Hypothalamus (tissue), 51 donors: ENCODE measurements at regions not wholly inside any gene's neighbourhood (a gene's known extent, or its start where the extent isn't known, plus 50 kb on each side); places are given as distances from the start of the nearest gene placed in this dataset.
"Not testable (repeated sequence)": the region's sequence is repeated elsewhere in the genome, so short reads cannot be mapped to it uniquely, and the experiment has no call there.

Experiments used
- DNase-seq, 51 donors: peaks; one replicate each; lab custom pipeline; 2025; lab: John Stamatoyannopoulos, UW

DNA sequence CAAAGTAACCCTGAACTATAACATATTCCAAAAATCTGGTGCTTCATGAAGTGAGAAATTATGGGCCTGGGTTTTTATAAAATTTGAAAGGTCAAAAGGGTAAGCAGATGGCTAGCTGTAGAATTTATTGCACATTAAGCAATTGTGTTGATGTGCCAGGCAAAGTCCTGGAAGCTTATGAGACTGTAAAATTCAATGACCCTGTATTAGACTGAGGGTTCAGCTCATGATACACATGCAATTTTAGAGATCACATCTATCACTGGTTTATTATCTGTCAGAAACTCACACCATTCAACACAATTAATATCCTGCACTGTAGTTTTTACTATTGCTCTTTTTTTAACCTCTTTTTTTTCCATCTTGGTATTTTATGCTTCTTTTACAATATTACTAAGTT lies 1162.6 kb upstream of the SLC39A10 start:
- DNase-seq = no peak

DNA sequence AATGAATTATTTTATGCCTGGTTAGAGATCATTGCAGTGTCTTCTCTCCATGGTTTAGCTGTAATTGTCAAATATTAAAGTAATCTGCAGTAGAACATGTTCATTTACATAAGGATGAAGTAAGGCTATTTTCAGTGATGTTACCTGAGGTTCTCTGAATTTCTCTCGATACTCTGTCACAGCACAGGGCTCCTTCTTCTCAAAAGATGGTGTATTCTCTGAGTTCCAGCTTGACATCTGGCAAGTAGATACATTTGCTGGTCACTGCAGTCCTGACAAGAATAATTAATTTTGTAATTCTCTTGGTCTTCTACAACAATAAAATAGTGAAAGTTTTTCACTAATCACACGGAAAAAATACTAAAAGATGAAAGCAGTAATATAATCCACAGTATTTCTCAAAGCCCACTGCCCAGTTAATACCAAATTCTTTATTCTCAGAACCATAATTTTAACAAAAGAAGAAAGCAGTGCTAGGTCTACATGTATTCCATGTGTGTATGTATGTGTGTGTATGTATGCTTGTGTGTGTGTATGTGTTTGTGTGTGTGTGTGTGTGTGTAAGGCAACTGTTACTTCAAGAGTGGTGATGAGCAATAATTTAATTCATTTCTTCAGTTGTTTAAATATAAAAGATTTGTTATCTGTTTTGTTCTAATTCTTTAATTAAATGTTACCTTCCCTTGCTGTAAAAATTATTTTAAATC lies 1165.5 kb upstream of the SLC39A10 start:
- no peak for DNase-seq

DNA sequence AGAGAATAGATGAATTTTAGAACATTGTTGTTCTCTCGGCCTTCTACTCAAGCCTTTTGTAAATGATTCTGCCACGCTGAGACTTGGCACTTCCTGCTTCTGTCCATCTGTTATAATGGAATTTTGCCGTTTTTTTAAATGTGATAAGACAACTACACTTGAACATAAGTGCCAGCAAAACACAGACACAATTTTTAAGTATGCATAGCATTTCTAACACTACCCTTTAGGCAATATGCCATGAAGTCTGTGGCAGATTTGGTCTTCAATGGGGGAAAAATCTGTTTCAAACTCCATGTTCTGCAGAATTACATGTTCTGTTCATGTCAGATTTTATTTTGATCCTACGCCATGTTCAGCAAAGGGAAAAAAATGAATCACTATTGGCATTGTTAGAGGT lies 1170.7 kb upstream of the SLC39A10 start:
- no peak for DNase-seq

DNA sequence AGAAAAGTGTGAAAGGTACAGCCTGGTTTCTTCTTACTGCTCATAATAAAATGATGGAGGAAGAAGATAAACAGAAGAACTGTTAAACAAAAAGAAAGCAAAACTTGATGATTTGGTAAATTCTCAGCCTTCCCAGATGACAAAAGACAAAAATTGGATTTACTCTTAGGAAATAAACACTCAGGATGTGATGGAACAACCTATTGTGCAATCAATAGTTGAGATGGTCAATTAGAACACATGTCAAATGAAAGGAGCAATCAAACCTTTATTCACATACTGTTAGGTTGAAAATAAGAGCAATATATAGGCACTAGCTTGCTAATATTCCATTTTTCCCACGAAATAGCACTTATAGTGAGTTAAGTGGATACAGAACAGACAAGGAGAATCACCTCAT lies 1174.0 kb upstream of the SLC39A10 start:
- no peak for DNase-seq

DNA sequence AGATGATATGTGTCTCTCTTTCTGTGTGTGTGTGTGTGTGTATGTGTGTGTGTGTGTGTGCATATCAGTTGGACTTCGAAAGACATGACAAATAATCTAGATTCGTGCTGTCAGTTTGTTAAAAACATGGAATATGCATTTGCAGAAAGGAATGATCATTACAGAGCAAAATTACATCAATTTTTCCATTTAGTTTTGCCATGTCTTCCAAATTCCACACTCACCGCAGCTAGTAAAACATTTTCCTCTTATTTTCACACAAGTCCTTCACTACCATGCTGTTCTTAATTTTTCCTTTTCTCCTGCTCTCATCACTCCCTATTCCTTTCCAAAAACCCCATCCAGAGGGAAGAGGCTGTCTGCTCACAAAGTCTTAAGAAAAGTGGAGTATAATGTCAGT lies 1191.4 kb upstream of the SLC39A10 start:
- DNase-seq = no peak

DNA sequence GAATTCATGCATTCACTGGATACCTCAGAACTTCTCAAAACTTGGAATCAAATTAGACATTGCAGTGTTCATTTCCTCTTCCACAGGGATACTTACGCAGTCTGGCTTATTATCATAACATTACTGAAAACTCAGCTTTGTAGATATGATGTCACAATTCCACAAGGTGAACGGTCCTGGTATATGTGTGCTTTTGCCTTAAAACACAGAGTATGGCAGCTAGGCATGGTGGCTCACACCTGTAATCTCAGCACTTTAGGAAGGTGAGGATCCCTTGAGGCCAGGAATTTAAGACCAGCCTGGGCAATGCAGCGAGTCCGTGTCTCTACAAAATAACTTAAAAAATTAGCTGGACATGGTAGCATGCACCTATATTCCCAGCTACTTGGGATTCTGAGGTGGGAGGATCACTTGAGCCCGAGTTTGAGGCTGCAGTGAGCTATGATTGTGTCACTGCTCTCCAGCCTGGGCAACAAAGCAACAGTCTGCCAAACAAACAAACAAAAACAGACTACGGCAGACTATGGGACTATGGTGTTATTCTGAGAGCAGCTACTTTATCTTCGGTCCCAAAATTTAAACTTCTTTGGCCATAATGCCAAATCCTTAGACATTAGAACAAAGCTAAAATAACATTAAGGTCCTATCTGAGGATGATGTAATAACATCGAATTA lies 1191.9 kb upstream of the SLC39A10 start:
- DNase-seq = no peak

DNA sequence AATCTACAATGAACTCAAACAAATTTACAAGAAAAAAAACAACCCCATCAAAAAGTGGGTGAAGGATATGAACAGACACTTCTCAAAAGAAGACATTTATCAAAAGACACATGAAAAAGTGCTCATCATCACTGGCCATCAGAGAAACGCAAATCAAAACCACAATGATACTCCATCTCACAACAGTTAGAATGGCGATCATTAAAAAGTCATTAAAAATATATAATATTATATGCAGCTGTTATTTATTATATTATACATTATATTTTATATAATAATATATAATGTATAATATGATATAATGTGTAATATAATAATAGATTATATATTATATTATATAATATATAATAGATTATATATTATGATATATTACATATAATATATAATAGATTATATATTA lies 1194.1 kb upstream of the SLC39A10 start:
- not testable (repeated sequence) for DNase-seq

DNA sequence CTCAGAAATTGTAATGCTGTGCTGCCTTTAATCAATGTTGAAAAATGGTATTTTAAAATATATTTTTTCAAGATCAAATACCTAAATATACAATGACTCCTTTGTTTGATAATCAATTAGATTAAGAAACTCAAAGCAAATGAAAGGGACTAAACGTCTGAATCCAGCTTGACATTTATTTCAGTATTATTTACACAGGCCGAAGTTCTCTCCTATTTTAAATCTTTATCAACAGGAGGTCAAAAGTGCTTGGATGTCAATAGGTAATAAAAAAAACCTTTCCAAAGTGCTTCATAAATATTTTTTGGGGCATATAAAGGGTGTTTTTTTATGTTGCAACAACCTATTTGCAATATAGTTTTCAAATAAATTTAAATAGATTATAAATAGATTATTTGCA lies 1201.7 kb upstream of the SLC39A10 start:
- no peak for DNase-seq

DNA sequence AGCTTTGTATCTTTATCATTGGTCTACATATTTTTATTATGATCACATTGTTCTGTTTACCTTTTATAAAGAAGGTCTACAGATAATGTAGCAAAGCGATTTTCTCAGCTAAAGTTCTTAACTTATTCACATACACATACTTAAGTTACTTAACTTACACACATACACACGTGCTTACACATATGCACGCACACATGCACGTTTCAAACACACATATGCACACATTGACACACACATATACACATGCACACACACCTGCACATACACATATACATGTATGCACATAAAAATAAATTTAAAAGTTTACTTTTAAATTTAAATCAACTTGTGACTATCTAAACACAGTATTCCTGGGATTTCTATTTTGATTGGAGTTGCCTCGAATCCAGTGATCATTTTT lies 1204.5 kb upstream of the SLC39A10 start:
- DNase-seq = no peak

DNA sequence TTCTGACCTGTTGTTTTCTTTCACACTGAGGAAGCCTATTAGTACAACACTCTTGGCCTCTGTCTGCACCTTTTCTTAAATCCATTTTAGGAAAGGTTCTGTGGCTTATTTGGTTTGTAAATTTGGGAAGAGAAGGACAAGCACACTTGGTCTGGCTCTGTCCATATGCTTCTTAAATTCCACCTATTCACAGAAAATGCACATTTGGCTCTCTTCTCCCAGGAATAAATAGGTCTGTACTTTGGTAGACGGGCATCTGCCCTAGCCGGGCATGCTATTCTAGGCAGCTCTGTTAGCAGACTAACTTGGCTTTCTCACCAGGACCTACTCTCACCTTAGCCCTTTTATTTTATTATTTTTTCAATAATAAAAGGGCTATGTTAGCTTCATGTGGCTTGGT lies 1211.8 kb upstream of the SLC39A10 start:
- no peak for DNase-seq

DNA sequence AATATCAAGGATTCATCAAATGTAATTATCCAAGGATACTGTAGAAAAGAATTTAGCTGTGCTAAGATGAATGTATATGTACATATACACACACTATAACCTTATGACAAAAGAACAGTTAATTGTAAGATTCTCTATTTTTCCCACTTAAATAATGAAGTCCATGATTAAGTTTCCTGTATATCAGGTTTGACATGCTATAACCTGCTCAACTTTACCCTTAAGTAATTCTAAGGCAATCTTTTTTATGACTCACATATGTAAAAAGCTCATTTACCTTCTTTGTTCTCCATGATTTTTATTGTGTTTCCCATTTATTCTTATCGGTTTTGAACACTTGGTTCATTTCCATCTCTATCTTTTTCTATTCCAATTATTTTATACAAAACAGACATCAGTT lies 1213.1 kb upstream of the SLC39A10 start:
- DNase-seq = no peak

DNA sequence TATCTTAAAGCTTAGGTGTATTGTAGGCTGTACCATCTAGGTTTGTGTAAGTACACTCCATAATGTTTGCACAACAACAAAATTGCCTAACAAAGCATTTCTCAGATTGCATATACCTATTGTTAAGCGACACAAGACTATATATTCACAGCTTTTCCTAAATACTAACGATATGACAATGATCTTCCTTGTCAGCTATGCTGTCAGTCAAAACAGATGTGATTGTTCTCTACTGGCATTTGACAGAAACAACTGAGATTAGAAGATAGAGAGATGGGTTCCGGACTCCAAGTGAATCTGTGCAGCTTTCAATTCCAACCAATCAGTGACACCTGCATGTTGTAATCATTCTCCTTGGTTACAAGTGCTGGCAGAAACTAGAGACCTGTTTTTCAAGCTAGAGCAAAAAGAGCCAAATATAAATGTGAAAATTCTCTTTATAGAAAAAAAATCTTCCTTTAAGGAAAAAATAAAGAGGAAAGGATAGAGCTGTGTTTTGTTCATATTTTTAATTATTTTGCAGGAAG lies 1232.3 kb upstream of the SLC39A10 start:
- no peak for DNase-seq

DNA sequence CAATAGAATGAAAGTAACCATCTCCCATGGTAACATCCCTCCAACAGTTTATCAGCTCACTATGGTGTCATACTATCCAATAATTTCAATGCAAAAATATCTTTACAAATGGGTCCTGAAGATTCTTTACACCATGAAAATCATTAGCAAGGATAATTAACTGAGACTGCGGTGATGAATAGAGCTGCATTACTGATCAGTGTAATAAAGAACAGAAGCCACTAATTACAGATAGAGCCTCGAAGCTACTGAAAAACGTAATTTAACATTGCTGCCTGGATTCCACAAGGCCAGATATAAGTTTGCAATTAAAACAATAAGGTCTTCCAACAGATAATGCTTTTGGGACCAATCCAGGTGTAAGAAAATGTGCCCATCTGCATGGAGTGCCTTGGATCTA lies 1245.8 kb upstream of the SLC39A10 start:
- no peak for DNase-seq

DNA sequence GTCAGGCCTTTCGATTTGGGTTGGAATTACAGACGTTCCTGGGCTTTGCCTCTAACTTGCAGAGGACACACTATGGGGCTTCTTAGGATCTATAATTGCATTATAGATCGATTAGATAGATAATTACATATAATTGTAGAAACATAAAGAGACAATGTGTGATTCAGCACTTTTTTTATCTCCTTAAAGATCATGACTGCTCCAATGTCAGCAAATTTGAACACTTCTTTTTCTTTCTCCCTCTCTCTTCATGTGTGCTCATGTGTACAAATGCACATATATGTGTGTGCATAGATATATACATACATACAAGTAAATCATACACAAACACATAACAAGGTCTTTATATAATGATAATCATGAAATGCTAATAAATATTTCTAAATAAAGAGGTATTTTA lies 1261.2 kb upstream of the SLC39A10 start:
- no peak for DNase-seq

DNA sequence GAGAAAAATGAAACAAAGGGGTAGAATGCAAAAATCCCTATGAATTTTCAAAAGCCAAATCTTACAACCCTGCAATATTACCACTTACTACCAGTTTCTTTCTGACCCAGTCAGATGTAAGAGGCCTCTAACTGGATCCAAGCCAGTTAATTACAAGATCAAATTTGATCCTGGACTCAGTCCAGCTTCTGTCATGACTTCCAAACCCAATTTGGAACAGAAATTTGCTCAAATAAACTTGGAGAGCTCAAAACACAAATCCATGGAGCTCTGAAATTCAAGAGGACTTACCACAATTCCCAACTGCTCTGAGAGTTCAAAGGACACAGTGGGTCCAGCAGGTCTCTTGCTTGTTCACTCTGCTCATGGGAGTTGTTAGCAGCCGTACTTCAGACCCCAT lies 1271.7 kb upstream of the SLC39A10 start:
- DNase-seq = no peak

DNA sequence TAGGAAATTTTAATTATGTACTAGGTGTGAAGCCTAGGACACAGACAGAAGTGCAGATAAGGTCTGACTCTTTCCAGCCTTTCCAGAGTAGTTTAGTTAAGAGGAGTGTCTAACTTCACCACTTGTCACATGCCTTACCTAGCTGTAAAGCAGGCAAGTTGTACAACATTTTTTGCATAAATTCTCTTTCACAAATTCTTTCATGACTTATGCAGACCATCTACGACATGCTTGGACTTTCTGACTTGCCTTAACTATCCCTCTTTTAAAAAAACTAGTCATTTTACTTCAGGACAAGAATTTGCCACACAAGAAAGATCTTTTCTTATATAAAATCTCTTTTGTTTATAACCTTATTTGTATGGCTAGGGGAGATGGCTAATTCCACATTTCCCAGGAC lies 1273.6 kb upstream of the SLC39A10 start:
- no peak for DNase-seq

DNA sequence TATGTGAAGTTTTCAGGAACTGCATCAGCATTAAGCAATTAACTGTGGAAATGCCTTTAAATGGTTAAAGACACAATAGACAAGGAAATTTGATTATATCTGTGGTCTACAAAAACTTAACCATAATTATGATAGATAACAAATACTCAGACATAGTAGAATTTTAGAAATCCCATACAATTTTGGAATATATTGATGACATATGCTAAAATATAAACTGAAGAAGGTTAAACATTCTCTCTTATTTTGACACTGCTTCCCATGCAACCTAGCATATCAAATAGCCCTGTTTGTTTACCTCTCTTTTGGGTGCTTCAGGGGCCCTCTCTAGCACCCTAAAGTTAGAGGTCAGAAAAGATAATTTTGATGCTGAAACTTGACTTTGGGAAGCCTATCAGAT lies 1274.8 kb upstream of the SLC39A10 start:
- no peak for DNase-seq

DNA sequence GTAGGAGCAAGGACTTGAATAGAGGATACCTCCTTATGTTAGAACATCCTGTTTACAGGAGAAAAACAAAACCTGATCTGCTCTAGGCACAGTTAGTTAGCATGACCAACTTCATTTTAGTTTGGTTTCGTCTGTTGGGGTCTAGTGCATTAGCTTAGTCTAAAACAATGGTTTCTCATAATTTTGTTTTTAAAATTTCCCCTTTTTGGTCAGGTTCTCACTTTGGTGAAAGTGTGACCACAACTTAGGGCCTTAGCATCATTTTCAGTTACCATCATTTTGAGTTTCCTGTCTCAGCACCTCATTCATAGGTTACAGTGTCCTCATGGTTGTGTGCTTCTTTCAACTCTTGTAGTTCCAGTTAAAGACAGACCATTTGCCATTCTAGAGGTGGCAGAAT lies 1277.0 kb upstream of the SLC39A10 start:
- DNase-seq = no peak

DNA sequence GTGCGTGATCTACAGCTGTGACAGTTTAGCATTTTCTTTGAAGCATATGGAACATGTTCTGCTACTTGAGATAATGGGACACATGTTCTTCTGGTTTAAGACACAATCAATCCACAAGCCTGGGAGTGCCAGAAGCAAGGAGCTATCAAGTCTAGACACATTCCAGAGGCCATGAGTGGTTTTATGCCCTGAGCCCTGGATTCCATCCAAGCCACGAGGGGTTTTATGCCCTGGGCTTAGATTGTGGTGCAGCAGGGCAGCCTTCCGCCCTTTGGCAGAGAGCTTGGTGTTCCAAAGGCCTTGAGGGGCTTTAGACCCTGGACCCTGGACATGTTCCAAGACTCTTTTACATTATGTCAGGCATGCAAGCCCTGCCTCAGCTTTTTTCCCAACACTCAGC lies 1289.6 kb upstream of the SLC39A10 start:
- not testable (repeated sequence) for DNase-seq

DNA sequence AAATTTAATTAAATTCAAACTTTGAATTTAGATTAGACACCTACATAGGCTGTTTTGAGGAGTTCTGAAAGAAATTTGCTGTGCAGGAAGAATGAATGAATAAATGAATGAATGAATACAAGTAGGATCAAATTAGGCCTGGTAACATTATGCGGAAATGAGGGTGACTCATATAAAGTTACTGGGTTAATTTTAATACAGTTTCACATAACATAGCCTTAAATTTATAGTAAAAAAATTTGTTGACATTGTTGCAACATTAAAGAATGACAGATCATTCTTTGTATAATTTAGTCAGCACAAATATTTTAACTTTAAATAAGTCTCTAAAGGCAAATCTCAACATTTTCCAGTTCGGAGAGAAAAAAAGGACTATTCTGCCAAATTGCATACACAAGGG lies 1293.1 kb upstream of the SLC39A10 start:
- DNase-seq = no peak

DNA sequence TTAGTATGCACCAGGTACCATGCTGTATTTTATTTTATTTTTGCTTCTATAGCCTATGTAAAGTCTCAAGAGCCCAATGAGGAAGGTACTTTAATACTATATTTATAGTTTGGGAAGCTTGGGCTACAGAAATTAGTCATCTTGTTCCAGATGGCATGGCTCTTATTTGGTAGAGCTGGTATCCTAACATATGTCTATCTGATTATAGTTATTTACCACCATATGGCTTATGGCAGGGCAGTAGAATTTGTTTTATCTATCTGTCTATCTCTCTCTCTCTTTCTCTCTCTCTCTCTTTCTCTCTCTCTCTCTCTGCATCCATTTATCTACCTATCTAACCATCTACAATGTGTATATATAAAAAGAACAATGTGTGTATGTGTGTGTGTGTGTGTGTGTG lies 1293.7 kb upstream of the SLC39A10 start:
- no peak for DNase-seq

DNA sequence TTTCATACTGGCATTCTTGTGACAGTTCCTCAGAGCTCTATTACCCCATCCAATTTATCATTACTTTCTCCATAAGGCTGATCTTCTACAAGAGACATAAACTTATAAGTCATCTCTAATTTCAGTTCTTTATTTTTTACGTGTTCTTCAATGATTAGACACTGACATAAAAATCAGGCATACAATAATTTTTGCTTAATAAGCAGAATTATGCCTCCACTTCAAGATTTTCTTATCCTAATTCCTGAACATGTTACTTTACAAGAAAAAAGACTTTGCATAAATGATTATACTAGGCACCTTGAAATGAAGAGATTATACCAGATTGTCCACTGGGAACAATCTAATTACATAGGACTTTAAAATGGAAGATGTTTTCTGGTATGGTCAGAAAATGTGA lies 1304.5 kb upstream of the SLC39A10 start:
- no peak for DNase-seq

DNA sequence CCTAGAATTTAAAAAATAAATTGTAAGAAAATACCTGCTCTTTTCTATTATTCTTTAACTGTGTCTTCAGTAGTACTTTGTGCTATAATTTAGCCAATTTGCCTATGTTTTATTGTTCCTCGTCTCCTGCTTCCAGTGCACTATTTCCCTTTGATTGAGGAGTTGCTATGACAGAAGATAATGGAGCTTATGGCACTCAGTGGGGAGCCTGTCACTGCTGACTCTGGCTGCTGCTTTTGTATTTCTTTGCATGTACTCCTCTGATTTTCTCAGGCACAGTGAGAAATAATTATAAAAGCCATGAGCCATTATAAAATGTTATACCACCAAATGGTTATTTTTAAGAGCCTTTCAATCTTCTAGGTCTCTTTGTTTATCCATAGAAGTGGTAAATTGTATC lies 1310.8 kb upstream of the SLC39A10 start:
- DNase-seq = no peak
